GM12892 (cell line): ENCODE measurements at regions not wholly inside any gene's neighbourhood (a gene's known extent, or its start where the extent isn't known, plus 50 kb on each side); places are given as distances from the start of the nearest gene placed in this dataset.

Experiments
- POLR2A ChIP-seq: IDR thresholded peaks from 2 replicates; pipeline ENCODE4 v1.6.1; 2011; ENCODE audit warnings: low read depth, low read length, control low read depth
- TAF1 ChIP-seq: IDR thresholded peaks from 2 replicates; pipeline ENCODE4 v1.6.1; 2011; ENCODE audit warnings: low read depth, mild to moderate bottlenecking, control low read depth, low read length, borderline replicate concordance

GRCh38 chr9:31445357-31445756, 939.1 kb upstream of the ACO1 start:
- TF ChIP-seq POLR2A = no peak
- no peak for TF ChIP-seq TAF1
